Body of pancreas (tissue), 4 donors: ENCODE measurements at regions not wholly inside any gene's neighbourhood (a gene's known extent, or its start where the extent isn't known, plus 50 kb on each side); places are given as distances from the start of the nearest gene placed in this dataset.

Source experiments
- CTCF ChIP-seq, 7 experiments: fragments of 450-650 bp in 4 of 7; fragments of 200-600 bp in 3 of 7; sonication (generic) in 3 of 7; IDR thresholded peaks; one replicate each; pipeline ENCODE4 v1.5.1; 2016 to 2019; ENCODE audit warnings: antibody characterized with exemption in 7 of 7
- POLR2A ChIP-seq, 3 donors: fragments of 450-650 bp; IDR thresholded peaks; one replicate each; pipeline ENCODE4 v1.6.1; 2016; ENCODE audit warnings: antibody characterized with exemption in 3 of 3, mild to moderate bottlenecking in 2 of 3

DNA sequence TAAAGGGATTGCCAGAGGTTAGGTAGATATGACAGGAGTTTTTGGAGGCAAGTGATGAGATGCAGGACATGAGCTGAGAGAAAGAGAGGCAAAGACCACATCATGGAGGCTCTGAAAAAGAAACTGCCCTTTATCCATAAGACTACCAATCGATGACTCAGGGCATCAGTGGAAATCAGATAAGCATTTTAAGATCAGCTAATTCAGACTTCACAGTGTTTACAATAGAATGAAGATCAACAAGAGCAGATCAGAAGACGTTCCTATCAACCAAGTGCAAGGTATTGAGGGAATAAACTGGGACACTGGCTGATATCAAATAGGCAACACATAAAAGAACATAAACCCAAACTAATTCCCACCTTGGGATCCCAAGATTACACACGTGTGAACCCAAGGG, 227.2 kb downstream of the SLCO4C1 start:
- TF ChIP-seq CTCF (IDR thresholded peaks at IDR 0.05) (no peak), POLR2A (IDR thresholded peaks at IDR 0.05) (no peak)
